GM19395 (cell line): ENCODE measurements at regions not wholly inside any gene's neighbourhood (a gene's known extent, or its start where the extent isn't known, plus 50 kb on each side); places are given as distances from the start of the nearest gene placed in this dataset.

Source experiments
- ATAC-seq: cut with Tn5 transposase; IDR thresholded peaks from one replicate; pipeline ENCODE4 v1.9.1; 2021; ENCODE audit warnings: mild to moderate bottlenecking, moderate library complexity; ENCODE audit not compliant: unreplicated experiment

DNA sequence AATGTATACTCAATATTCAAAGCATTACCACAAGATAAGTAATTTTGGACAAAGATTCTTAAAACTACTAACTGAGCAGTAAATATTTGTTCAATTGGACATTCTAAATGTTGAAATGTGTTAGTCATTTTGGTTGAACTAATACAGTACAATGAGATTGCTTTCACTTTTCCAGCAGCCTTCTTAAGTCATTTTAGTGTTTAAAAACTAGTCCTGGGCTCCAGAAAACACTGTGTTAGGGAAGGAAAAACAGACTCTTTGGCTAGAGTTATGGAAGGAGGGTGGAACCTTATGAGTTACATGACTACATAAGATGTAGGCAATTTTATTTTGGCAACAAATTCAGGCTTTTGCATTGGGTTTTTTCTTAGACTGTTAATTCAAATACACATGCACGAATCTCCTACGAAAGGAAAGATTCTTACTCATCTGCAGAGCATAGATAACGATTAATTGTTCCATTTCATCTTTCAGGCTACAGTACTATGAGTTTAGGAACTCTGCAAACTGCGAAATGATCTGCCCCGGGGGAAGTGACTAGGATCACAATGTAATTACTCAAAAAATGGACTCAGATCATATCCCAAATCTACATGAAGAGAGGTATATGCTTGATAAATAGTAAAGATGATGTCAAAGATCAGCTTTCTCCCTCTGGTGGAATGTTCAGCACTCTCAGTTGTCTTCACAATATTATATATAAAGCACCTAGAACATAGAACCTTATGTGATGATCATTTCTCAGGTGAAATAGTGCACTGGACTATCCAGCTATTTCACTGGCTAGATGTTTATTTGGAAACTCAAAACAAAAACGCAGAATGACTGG lies 492.8 kb upstream of the MDFIC2 start:
- no peak for ATAC-seq

- ATAC-seq = no peak
Measured at GRCh38 chr3:70803891-70804290, 491.5 kb upstream of the MDFIC2 start.

DNA sequence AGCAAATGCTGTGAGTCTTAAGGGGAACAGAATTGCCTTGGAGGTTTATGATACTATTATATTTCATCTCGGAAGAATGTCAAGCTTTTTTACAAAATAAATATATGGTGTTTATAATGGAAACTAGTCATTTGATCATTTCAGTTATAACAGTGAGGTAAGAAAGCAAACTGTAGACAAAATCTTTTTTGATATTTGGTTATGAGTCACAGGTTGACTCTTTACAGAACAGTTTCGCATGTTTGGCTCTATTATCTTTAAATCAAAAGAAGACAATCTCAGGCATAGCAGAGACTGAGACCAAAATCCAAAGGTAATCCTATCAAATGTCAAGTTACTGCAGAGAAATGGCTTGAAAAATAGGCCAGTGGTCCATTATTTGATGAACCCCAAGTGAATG lies 490.9 kb upstream of the MDFIC2 start:
- ATAC-seq = no peak

DNA sequence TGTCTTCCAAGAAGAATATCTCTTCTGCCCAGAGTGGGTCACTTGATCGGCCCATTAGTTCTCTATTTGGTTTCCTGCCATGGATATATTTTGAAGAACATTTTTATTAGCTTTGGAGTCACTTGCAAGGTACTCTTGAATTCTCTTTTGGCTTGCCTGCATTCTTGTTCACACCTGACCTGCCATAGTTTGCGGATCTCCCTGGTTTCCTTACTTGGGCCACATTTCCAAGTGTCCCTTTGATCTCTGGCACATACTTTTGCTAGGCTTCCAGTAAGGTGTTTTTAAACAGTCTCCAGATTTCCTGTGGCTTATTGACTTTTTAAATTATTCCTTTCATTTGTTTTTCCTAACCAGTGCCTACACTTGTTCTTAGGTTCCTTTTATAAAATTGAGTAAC lies 488.5 kb upstream of the MDFIC2 start:
- no peak for ATAC-seq

DNA sequence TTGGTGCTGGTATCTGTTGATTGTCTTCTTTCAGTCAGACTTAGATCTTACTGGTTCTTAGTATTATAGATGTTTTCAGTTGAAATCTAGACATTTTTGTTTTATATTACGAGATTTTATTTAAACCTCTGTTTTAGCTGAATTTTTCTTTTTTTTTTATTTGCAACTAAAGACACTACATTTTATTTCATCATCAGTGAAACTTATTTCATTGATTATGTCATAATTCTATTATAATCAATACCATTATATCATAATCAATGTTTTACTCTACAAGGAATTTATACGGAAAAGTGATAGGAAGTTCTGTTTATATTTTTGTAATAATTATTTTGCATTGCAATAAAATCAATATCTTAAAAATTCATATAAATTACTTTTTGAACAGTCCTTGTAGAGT lies 477.4 kb upstream of the MDFIC2 start:
- no peak for ATAC-seq

DNA sequence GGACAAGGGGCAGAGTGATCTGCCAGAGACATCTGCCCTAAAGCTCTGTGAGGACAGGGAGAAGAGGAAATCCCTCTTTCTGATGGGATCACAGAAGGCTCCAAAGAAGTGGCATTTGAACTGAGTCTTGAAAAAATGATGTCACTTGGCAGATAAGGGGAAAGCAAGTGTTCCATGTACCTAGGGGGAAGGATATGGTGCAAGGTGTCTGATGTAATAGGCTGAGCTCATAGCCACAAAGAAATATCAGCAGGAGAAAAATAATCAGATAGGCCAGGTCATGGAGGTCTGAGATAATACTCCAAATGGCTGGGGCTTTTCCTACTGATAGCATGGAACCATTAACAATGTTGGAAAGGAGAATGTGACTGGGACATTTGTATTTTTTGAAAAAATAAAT lies 468.4 kb upstream of the MDFIC2 start:
- ATAC-seq = no peak

DNA sequence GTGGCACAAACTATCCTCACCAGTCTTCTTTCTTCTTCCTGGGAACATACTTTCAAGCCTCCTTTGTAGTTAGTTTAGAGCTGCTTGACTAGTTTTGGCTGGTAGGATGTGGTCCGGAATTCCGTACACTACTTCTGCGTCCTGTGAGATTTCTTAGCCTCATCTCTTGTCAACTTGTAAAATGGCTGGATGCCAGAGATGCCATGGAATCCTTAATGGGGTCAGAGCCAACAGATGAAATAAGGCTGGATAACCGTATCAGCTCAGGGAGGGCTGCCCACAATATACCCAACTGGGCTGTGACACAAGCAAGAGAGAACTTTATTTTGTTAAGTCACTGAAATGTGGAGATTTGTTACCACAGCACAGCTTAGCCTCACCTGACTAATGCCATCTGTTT lies 466.9 kb upstream of the MDFIC2 start:
- no peak for ATAC-seq

DNA sequence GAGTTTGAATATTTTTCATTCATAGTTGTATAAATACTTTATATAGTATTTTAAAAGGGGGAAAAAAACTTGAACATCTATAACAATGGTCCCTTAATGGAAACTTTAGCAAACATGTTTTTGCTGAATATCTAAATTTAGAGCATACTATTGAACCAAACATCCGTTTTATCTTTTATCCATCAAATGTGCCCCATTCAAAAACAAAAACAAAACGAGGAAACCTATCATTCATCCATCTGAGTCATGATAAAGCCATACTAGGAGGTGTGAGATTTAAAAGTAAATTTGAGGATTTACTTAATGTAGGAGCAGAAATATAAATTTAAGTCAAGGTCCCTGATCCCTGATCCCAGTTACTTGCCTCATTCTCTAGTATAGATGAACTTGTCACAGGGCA lies 463.6 kb upstream of the MDFIC2 start:
- ATAC-seq = no peak

DNA sequence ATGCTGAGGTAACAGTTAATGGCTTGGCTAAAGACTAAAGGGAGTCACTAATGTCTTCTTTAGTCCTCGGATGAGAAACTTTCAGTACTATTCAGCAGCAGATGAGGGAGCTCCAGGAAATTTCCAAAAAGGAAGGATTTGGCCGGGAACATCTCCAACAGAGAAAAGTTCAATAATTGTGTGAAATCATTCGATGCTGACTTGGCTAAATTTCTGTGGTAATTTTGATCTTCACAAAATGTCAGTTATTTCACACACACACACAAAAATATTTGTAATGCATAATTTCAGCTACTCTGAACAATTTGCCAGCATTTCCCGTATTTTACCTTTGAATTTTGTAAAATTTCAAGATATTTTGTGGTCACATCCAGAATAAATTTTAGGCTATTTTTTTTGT lies 462.8 kb upstream of the MDFIC2 start:
- ATAC-seq = no peak

GRCh38 chr3:70774641-70775040 lies 462.2 kb upstream of the MDFIC2 start:
- ATAC-seq = no peak

- ATAC-seq = no peak
Measured at GRCh38 chr3:70771426-70772147, 459.1 kb upstream of the MDFIC2 start.

DNA sequence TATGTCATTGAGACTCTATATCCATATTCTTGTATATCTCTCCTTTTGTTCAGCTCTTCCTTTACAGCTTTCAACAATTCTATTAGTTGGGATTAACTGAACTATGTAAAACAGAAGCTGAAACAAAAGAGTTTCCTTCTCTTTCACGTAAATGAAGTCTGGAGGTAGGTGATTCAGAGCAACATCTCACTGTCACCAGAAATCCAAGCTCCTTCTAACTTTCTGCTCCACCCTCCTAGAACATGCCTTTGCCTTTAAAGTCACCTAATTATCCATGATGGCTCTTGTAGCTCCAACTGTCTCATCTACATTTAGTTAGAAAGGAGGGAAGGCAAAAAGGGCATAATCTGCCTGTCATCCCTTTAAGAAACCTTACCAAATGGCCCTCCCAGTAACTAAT lies 458.2 kb upstream of the MDFIC2 start:
- ATAC-seq = no peak

GRCh38 chr3:70766301-70766700 lies 453.9 kb upstream of the MDFIC2 start:
- ATAC-seq = no peak

DNA sequence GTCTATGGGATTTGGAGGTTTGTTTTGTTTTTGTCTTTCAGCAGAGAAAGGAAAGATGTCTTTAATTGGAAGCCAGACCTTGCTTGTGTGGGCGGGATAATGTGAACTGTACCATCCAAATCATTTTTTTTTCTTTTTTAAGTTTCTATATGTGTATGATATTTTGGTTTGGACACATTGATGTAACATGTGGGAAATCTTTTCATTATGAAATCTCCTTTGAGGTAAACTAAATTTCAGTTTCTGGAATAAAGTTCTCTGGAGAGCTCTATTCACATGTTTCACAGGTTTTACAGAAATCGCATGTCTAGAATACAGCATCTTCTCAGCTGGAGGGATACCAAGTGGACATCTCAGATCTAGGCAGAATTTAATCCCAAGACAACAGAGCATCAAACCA lies 451.5 kb upstream of the MDFIC2 start:
- no peak for ATAC-seq

DNA sequence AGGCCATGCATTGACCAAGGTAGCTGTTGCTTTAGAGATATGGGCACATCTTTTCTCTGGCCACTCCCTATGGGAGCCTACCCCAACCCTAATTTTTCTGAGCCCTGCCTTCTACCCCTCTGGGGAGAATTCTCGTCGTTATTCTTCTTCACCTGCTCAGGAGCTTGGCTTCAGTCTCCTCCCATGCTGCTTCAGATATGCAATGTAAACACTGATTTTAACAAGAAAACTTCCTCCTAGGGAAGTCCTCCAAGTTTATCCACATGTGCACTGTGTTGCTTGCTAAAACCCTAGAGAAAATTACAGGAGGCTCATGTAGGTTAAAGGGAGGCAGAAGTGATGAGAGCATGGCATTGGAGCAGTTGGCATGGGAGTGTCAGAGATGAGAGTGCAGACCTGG lies 445.2 kb upstream of the MDFIC2 start:
- ATAC-seq = no peak

- no peak for ATAC-seq
Measured at GRCh38 chr3:70755526-70755925, 443.1 kb upstream of the MDFIC2 start.

DNA sequence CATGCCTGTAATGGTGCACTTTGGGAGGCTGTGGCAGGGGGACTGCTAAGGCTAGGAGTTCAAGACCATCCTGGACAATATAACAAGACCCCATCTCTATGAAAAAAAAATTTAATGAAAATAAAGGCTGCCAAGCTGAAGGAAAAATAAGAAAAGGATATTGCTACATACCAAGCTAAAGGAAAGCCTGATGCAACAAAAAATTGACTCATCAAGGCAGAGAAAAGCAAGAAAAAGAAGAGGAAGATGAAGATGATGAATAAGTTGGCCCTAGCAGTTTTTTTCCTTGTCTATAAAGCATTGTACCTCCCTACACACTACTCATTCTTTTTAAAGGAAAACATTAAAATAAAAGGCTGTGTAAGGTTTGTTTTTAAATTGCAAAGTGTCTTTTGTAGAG lies 441.9 kb upstream of the MDFIC2 start:
- no peak for ATAC-seq

- no peak for ATAC-seq
Measured at GRCh38 chr3:70753572-70753971, 441.1 kb upstream of the MDFIC2 start.

GRCh38 chr3:70752051-70752450 lies 439.6 kb upstream of the MDFIC2 start:
- no peak for ATAC-seq

DNA sequence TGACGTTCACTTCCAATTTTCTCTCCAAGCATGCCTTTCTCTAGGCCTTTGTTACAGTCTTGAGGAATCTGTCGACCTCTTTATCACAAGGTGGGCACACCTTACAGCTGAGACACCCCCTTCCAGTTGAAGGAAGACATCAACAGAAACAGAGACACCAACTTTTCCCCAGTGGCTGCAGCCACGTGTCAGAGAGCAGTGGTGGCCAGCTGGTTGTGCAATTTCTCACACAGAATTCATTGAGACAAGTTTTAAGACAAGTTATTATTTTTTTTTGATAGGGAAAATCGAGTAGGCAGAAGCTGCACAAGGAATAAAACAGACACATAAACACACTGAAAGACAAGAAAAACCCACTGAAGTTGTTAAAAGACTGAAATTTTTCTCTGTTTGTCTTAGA lies 436.7 kb upstream of the MDFIC2 start:
- no peak for ATAC-seq

DNA sequence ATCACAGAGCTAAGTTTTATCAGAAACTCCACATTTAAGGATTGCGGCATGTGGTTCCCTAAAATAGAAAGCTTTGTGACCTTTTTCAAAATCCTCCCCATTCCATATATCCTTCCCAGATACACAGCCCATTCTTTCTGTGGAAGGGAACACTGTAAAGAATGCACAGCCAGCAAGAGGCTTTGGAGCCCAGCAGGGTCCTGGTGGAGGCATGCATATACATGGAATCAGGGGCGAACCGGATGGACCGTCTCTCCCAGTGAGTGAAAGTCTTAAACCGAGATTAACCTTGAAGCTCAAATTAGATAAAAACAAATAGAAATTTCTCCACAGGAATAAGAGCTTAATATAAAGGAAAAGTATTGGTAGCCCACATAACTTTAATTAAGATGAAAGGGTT lies 436.2 kb upstream of the MDFIC2 start:
- no peak for ATAC-seq

- ATAC-seq = no peak
Measured at GRCh38 chr3:70747847-70748246, 435.4 kb upstream of the MDFIC2 start.

GRCh38 chr3:70744536-70744935 lies 432.1 kb upstream of the MDFIC2 start:
- ATAC-seq = no peak
